ENCODE measurements at regions not wholly inside any gene's neighbourhood (a gene's known extent, or its start where the extent isn't known, plus 50 kb on each side); places are given as distances from the start of the nearest gene placed in this dataset.

DNA sequence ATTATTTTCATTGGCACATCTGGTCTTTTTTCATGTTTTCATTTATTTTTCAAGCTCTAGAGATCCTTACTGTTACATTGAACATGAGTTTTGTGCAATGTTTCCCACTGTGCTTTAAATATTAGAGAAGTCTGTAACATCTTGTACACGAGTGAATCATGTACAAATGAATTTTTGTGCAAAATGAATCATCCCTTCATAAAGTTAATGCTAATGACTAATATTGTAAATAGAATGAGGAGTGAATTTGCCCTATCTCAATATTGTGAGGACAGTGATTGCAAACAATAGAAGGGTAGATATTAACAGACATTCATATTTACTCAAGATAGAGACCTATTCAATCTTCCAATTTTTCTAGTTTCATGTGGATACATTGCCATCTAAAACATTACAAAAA lies 463.3 kb upstream of the FOXG1 start:
- TF ChIP-seq EZH2 (IDR thresholded peaks at IDR 0.05; ENCODE audit: insufficient read depth, low read length), result no peak
- TF ChIP-seq, protein P1, sequence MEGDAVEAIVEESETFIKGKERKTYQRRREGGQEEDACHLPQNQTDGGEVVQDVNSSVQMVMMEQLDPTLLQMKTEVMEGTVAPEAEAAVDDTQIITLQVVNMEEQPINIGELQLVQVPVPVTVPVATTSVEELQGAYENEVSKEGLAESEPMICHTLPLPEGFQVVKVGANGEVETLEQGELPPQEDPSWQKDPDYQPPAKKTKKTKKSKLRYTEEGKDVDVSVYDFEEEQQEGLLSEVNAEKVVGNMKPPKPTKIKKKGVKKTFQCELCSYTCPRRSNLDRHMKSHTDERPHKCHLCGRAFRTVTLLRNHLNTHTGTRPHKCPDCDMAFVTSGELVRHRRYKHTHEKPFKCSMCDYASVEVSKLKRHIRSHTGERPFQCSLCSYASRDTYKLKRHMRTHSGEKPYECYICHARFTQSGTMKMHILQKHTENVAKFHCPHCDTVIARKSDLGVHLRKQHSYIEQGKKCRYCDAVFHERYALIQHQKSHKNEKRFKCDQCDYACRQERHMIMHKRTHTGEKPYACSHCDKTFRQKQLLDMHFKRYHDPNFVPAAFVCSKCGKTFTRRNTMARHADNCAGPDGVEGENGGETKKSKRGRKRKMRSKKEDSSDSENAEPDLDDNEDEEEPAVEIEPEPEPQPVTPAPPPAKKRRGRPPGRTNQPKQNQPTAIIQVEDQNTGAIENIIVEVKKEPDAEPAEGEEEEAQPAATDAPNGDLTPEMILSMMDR (IDR thresholded peaks at IDR 0.05; ENCODE audit: insufficient read depth, low read depth, low read length), result no peak
